Rectal smooth muscle tissue (tissue), 1 donor: ENCODE measurements at regions not wholly inside any gene's neighbourhood (a gene's known extent, or its start where the extent isn't known, plus 50 kb on each side); places are given as distances from the start of the nearest gene placed in this dataset.
"Not testable (repeated sequence)": the region's sequence is repeated elsewhere in the genome, so short reads cannot be mapped to it uniquely, and the experiment has no call there.

Source experiments
- H3K27ac ChIP-seq: one replicate; pipeline ENCODE4 v1.7.0; 2013; ENCODE audit warnings: low read depth, low read length, inconsistent platforms
- H3K27me3 ChIP-seq: one replicate; pipeline ENCODE4 v1.7.0; 2013; ENCODE audit warnings: low read length; ENCODE audit not compliant: control insufficient read depth, insufficient read depth
- H3K36me3 ChIP-seq: one replicate; pipeline ENCODE4 v1.7.0; 2013; ENCODE audit warnings: low read length; ENCODE audit not compliant: control insufficient read depth, insufficient read depth
- H3K4me1 ChIP-seq: one replicate; pipeline ENCODE4 v1.7.0; 2013; ENCODE audit warnings: low read length; ENCODE audit not compliant: control insufficient read depth, insufficient read depth
- H3K4me3 ChIP-seq: one replicate; pipeline ENCODE4 v1.7.0; 2013; ENCODE audit warnings: low read length
- H3K9ac ChIP-seq: one replicate; pipeline ENCODE4 v1.7.0; 2013; ENCODE audit warnings: low read length

DNA sequence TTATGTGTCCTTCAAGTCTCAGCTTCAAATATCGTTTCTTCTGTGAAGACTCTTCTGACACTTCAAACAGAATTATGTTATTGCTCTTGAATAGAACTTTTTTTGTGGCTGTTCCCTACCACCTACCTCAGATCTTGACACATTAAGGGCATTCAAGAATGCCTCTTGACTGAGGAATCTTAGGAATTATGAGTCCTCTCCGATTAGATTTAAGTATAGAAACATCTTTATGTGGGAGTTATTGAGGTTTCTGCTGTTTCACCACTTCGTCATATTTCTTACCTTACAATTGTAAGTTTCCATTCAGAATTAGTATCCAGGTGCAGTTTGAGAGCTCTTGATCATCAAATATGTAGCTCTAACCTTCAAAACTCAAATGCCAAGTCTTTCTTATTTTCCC, 324.2 kb upstream of the NUDT12 start:
- Histone ChIP-seq H3K9ac (no peak overlapping the region), H3K4me3 (no peak overlapping the region), H3K36me3 (no peaks in the 10 kb centered on the region), H3K27me3 (no peaks in the 10 kb centered on the region), H3K4me1 (no peaks in the 10 kb centered on the region), H3K27ac (no peak overlapping the region)

GRCh38 chr5:103883143-103883542, 320.6 kb upstream of the NUDT12 start:
- no peaks in the 10 kb centered on the region for H3K27me3 ChIP-seq
- H3K9ac ChIP-seq: no peak overlapping the region
- H3K4me1 ChIP-seq: no peaks in the 10 kb centered on the region
- no peak overlapping the region for H3K27ac ChIP-seq
- H3K36me3 ChIP-seq: no peaks in the 10 kb centered on the region
- H3K4me3 ChIP-seq: no peak overlapping the region

DNA sequence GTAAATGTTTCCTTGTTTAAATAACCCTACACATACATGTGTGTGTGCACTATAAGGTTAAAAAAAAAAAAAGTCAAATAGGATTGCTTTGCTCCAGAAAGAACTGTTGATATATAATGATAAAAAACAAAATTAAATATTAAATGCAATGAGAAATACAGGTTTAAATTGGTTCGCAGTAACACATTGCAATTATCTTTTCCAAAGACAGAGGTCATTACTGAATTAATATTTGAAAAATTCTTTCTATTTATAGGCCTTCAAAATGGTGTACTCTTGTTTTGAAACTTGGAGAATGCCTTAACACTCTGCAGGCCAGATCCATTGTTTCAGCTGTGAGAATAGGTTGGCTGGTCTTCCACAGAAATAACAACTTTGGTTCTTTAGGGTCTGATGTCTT, 319.0 kb upstream of the NUDT12 start:
- Histone ChIP-seq H3K4me1 (no peaks in the 10 kb centered on the region), H3K27ac (no peak overlapping the region), H3K9ac (no peak overlapping the region), H3K4me3 (no peak overlapping the region), H3K36me3 (no peaks in the 10 kb centered on the region), H3K27me3 (no peaks in the 10 kb centered on the region)

GRCh38 chr5:103867857-103868598, 305.4 kb upstream of the NUDT12 start:
- no peak overlapping the region for H3K27ac ChIP-seq
- no peak overlapping the region for H3K9ac ChIP-seq
- no peaks in the 10 kb centered on the region for H3K27me3 ChIP-seq
- no peak overlapping the region for H3K4me3 ChIP-seq
- no peaks in the 10 kb centered on the region for H3K4me1 ChIP-seq
- no peaks in the 10 kb centered on the region for H3K36me3 ChIP-seq

DNA sequence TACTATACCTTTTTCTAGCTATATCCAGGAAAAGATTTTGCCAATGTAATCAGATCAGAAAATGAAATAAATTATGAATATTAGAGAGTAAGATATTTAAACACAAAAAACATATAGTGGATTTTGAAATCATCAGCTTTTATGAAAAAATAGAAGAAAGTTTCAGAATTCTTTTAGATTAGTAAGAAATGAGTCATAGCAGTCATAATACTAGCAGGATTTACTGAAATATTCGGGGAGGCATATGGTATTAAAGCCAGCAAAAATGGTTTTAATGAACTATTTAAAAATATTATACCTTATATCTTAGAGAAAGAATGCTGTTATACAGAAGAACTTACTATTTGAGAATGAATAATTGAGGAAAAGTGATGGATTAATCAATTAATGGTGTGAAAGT, 303.6 kb upstream of the NUDT12 start:
- Histone ChIP-seq H3K27me3 (no peaks in the 10 kb centered on the region), H3K36me3 (no peaks in the 10 kb centered on the region), H3K4me3 (no peak overlapping the region), H3K27ac (no peak overlapping the region), H3K4me1 (no peaks in the 10 kb centered on the region), H3K9ac (no peak overlapping the region)

DNA sequence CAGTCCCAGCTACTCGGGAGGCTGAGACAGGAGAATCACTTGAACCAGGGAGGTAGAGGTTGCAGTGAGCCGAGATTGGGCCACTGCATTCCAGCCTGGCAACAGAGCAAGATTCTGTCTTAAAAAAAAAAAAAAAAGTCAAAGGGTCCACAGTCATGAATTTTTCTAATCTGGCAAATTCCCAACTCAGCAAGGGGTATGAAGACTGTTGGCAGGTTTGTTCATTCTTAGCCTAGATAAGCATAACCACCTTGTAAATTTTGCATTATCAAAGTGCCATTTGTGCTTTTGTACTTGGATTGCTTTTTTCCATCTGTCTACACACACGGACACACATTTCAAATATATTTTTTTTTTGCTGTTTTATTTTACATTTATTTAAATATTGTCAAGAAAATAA, 299.8 kb upstream of the NUDT12 start:
- Histone ChIP-seq H3K36me3 (no peaks in the 10 kb centered on the region), H3K27me3 (no peaks in the 10 kb centered on the region), H3K4me3 (no peak overlapping the region), H3K9ac (no peak overlapping the region), H3K27ac (no peak overlapping the region), H3K4me1 (no peaks in the 10 kb centered on the region)

DNA sequence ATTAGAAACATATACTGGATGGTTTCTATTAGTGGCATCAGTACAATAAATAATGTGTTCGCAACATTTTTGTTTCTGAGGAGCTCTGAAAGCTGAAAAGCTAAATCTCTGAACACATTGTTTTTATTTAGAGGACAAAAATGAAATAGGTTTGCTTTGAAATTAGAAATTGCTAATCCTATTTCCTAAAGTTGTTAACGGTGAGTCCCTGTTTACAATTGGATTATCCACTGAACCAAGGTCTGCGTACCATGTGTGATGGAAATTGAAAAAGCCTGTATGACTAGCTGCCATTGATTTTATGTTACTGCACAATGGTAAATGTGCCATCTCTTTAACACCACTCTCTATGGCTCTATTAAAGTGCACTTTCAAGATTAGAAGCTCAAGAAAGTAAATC, 297.7 kb upstream of the NUDT12 start:
- no peaks in the 10 kb centered on the region for H3K27me3 ChIP-seq
- no peaks in the 10 kb centered on the region for H3K4me1 ChIP-seq
- no peak overlapping the region for H3K27ac ChIP-seq
- H3K4me3 ChIP-seq: no peak overlapping the region
- H3K36me3 ChIP-seq: no peaks in the 10 kb centered on the region
- no peak overlapping the region for H3K9ac ChIP-seq

DNA sequence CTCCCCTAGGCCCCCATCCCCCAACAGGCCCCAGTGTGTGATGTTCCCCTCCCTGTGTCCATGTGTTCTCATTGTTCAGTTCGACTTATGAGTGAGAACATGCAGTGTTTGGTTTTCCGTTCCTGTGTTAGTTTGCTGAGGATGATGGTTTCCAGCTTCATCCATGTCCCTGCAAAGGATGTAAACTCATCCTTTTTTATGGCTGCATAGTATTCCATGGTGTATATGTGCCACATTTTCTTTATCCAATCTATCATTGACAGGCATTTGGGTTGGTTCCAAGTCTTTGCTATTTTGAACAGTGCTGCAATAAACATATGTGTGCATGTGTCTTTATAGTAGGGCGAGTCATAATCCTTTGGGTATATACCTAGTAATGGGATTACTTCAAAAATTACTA, 295.8 kb upstream of the NUDT12 start:
- H3K27ac ChIP-seq, H3K36me3 ChIP-seq, H3K4me3 ChIP-seq, H3K4me1 ChIP-seq, H3K9ac ChIP-seq, H3K27me3 ChIP-seq: not testable (repeated sequence)

DNA sequence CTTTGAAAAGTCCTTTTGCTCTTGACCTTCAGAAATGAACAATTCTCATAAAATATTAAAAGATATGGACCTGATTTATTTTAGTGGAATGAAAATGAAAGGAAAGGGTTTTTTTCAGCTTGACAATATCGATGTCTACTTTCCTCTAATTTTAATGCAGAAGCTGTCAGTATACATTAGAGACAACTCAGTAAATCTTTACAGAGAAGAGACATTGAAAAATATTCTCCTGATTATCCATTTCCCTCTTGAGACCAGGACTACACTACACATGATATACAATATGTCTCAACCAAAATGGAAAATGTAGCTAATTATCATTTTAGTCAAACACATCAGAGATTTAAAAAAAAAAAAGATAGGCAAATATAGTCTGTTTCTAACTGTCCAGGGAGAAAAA, 288.5 kb upstream of the NUDT12 start:
- H3K36me3 ChIP-seq: no peaks in the 10 kb centered on the region
- H3K27ac ChIP-seq: no peak overlapping the region
- H3K9ac ChIP-seq: no peak overlapping the region
- no peaks in the 10 kb centered on the region for H3K4me1 ChIP-seq
- H3K27me3 ChIP-seq: no peaks in the 10 kb centered on the region
- H3K4me3 ChIP-seq: no peak overlapping the region

GRCh38 chr5:103849934-103850333, 287.3 kb upstream of the NUDT12 start:
- Histone ChIP-seq H3K4me3 (no peak overlapping the region), H3K27ac (no peak overlapping the region), H3K27me3 (no peaks in the 10 kb centered on the region), H3K4me1 (no peaks in the 10 kb centered on the region), H3K9ac (no peak overlapping the region), H3K36me3 (no peaks in the 10 kb centered on the region)

- no peaks in the 10 kb centered on the region for H3K27me3 ChIP-seq
- H3K36me3 ChIP-seq: no peaks in the 10 kb centered on the region
- H3K27ac ChIP-seq: no peak overlapping the region
- no peak overlapping the region for H3K4me3 ChIP-seq
- H3K9ac ChIP-seq: no peak overlapping the region
- H3K4me1 ChIP-seq: no peaks in the 10 kb centered on the region
These were observed 284.5 kb upstream of the NUDT12 start for GRCh38 chr5:103847060-103847459.

DNA sequence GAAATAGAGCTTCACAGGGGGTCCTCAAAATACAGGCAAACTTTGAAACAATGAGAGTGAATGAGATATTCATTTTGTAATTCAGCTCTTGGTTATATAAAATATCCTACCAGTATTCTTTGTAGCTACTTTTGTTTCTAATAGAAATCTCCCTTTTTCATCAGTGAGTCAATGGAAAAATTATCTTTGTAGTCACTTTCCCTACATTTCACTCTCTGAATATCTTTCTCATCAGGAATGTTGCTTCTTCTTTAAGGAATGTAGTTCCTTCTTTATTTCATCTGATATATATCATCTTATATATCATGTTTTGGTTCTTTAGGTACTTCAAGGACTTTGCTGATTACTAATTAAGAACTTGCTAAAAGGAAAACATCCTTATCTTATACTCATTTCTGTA, 280.3 kb upstream of the NUDT12 start:
- no peaks in the 10 kb centered on the region for H3K36me3 ChIP-seq
- H3K9ac ChIP-seq: no peak overlapping the region
- no peaks in the 10 kb centered on the region for H3K4me1 ChIP-seq
- H3K27me3 ChIP-seq: no peaks in the 10 kb centered on the region
- H3K4me3 ChIP-seq: no peak overlapping the region
- H3K27ac ChIP-seq: no peak overlapping the region

DNA sequence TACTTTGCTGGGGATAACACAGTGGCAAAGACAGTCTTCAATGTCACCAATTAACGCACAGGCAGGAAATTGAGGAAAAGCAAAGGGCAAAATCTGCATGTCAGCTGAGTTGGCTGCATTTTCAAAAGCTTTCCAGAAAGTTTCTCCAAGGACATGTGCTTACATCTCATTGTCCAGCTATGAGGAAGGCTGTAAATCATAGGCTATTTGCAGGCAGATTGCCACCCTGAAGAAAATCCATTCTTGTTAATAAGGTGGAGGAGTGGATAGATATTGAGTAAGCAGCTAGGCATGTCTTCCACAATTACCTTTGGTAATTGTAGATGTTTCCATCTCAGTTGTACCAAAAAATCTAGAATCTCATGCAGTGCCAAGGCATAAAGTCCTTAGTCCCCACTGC, 278.0 kb upstream of the NUDT12 start:
- no peaks in the 10 kb centered on the region for H3K4me1 ChIP-seq
- no peaks in the 10 kb centered on the region for H3K36me3 ChIP-seq
- no peak overlapping the region for H3K27ac ChIP-seq
- H3K4me3 ChIP-seq: no peak overlapping the region
- H3K27me3 ChIP-seq: no peaks in the 10 kb centered on the region
- H3K9ac ChIP-seq: no peak overlapping the region
